ENCODE measurements at regions not wholly inside any gene's neighbourhood (a gene's known extent, or its start where the extent isn't known, plus 50 kb on each side); places are given as distances from the start of the nearest gene placed in this dataset.

- DNase-seq, result no peak
- H3K9me2 ChIP-seq (replicated peaks; ENCODE audit: insufficient read depth, low read length), result no peaks in the 10 kb centered on the region
- peaks cover 5% of the 10 kb centered on the region; the same call in 1 of the 2 replicates for H3K4me1 ChIP-seq (ENCODE audit: low read length)
- H3K27me3 ChIP-seq (replicated peaks; ENCODE audit: insufficient read depth, low read length), result no peaks in the 10 kb centered on the region
- H3K36me3 ChIP-seq (replicated peaks; ENCODE audit: insufficient read depth, low read length), result no peaks in the 10 kb centered on the region
- H3F3A ChIP-seq (ENCODE audit: insufficient read depth, low read length), result no peaks in the 10 kb centered on the region
- H3K9ac ChIP-seq (ENCODE audit: low read length), result no peak overlapping the region
- no peaks in the 10 kb centered on the region for H3K79me2 ChIP-seq (ENCODE audit: low read length)
- no peaks in the 10 kb centered on the region for H3K9me3 ChIP-seq (replicated peaks; ENCODE audit: insufficient read depth, low read length)
- no peaks in the 10 kb centered on the region for H4K20me1 ChIP-seq (ENCODE audit: insufficient read depth, low read length)
- H2AFZ ChIP-seq (ENCODE audit: low read length), result no peak overlapping the region
- H3K27ac ChIP-seq (ENCODE audit: low read length), result no peak overlapping the region
- no peak overlapping the region for H3K4me2 ChIP-seq (ENCODE audit: low read depth, low read length)
- H3K4me3 ChIP-seq (ENCODE audit: low read length), result no peak overlapping the region
- no peak for TF ChIP-seq EZH2phosphoT487 (IDR thresholded peaks at IDR 0.05; ENCODE audit: low read length)
Measured at GRCh38 chr5:39772307-39772706, 347.5 kb upstream of the DAB2 start.

DNA sequence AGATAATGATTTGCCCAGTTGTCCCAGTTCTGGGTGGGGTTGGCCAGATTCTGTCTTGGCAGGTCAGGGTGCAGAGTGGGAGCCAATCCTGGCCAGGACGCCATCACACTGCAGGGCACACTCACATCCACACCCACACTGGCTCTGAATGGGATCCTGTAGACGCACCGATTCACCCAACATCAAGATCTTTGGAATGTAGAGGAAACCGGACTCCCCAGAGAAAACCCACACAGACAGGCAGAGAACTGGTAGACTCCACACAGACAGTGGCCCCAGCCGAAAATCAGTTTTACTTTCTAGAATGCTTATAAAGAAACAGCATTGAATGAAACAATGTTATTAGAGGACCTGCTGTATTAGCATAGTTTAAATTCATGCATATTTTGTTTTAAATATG lies 343.1 kb upstream of the DAB2 start:
- Histone ChIP-seq H3K4me2 (ENCODE audit: low read depth, low read length) (no peak overlapping the region), H3K4me3 (ENCODE audit: low read length) (no peak overlapping the region), H3K4me1 (ENCODE audit: low read length) (no peaks in the 10 kb centered on the region), H3K9me2 (replicated peaks; ENCODE audit: insufficient read depth, low read length) (no peaks in the 10 kb centered on the region), H3K79me2 (ENCODE audit: low read length) (no peaks in the 10 kb centered on the region), H3K9me3 (replicated peaks; ENCODE audit: insufficient read depth, low read length) (no peaks in the 10 kb centered on the region), H4K20me1 (ENCODE audit: insufficient read depth, low read length) (no peaks in the 10 kb centered on the region), H3K9ac (ENCODE audit: low read length) (no peak overlapping the region), H2AFZ (ENCODE audit: low read length) (no peak overlapping the region), H3F3A (ENCODE audit: insufficient read depth, low read length) (no peaks in the 10 kb centered on the region), H3K27me3 (replicated peaks; ENCODE audit: insufficient read depth, low read length) (no peaks in the 10 kb centered on the region), H3K36me3 (replicated peaks; ENCODE audit: insufficient read depth, low read length) (no peaks in the 10 kb centered on the region), H3K27ac (ENCODE audit: low read length) (no peak overlapping the region)
- no peak for TF ChIP-seq EZH2 (optimal IDR thresholded peaks at IDR 0.05; ENCODE audit: low read depth, low read length)
- no peak for TF ChIP-seq CTCF (IDR thresholded peaks at IDR 0.05; ENCODE audit: low read length)
- no peak for TF ChIP-seq EZH2phosphoT487 (IDR thresholded peaks at IDR 0.05; ENCODE audit: low read length)
- no peak for DNase-seq

- H3K9me3 ChIP-seq (replicated peaks; ENCODE audit: insufficient read depth, low read length), result no peaks in the 10 kb centered on the region
- H3K27ac ChIP-seq (ENCODE audit: low read length), result no peak overlapping the region
- peaks cover 6% of the 10 kb centered on the region for H3K4me1 ChIP-seq (ENCODE audit: low read length)
- no peak overlapping the region for H3K4me2 ChIP-seq (ENCODE audit: low read depth, low read length)
- H3K27me3 ChIP-seq (replicated peaks; ENCODE audit: insufficient read depth, low read length), result no peaks in the 10 kb centered on the region
- H3K36me3 ChIP-seq (replicated peaks; ENCODE audit: insufficient read depth, low read length), result no peaks in the 10 kb centered on the region
- no peak overlapping the region for H3K9ac ChIP-seq (ENCODE audit: low read length)
- H3K79me2 ChIP-seq (ENCODE audit: low read length), result no peaks in the 10 kb centered on the region
- no peak overlapping the region for H3K4me3 ChIP-seq (ENCODE audit: low read length)
- no peaks in the 10 kb centered on the region for H4K20me1 ChIP-seq (ENCODE audit: insufficient read depth, low read length)
- TF ChIP-seq EZH2phosphoT487 (IDR thresholded peaks at IDR 0.05; ENCODE audit: low read length) (no peak), CTCF (IDR thresholded peaks at IDR 0.05; ENCODE audit: low read length) (no peak), EZH2 (optimal IDR thresholded peaks at IDR 0.05; ENCODE audit: low read depth, low read length) (no peak)
- H3K9me2 ChIP-seq (replicated peaks; ENCODE audit: insufficient read depth, low read length), result no peaks in the 10 kb centered on the region
- no peak overlapping the region for H2AFZ ChIP-seq (ENCODE audit: low read length)
- no peak for DNase-seq
- no peaks in the 10 kb centered on the region for H3F3A ChIP-seq (ENCODE audit: insufficient read depth, low read length)
Measured at GRCh38 chr5:39765366-39765765, 340.6 kb upstream of the DAB2 start.

DNA sequence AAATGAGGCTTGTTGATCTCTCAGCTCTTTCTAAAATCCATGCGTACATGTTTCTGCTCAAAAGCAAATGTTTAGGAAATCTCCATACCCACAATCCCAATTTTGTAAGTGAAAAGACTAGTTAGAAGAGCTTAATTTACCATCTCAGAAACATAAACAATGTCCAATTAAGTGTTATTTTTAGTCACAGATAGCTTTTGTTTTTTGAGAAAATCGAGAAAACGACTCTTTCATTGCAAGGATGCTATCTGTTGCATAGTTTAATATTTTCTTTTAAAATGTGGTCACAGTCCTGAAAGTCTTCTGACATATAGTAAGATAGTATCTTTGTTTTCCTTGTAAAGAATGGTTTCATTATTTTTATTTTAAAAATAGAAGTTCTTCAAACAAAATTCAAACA lies 338.0 kb upstream of the DAB2 start:
- Histone ChIP-seq H3K4me3 (ENCODE audit: low read length) (no peak overlapping the region), H3K4me2 (ENCODE audit: low read depth, low read length) (no peak overlapping the region), H3K4me1 (ENCODE audit: low read length) (peaks cover 12% of the 10 kb centered on the region), H3K9me3 (replicated peaks; ENCODE audit: insufficient read depth, low read length) (no peaks in the 10 kb centered on the region), H2AFZ (ENCODE audit: low read length) (no peak overlapping the region), H3K9ac (ENCODE audit: low read length) (no peak overlapping the region), H3K27me3 (replicated peaks; ENCODE audit: insufficient read depth, low read length) (no peaks in the 10 kb centered on the region), H3K27ac (ENCODE audit: low read length) (no peak overlapping the region), H3F3A (ENCODE audit: insufficient read depth, low read length) (no peaks in the 10 kb centered on the region), H3K9me2 (replicated peaks; ENCODE audit: insufficient read depth, low read length) (no peaks in the 10 kb centered on the region), H4K20me1 (ENCODE audit: insufficient read depth, low read length) (no peaks in the 10 kb centered on the region), H3K79me2 (ENCODE audit: low read length) (no peaks in the 10 kb centered on the region), H3K36me3 (replicated peaks; ENCODE audit: insufficient read depth, low read length) (no peaks in the 10 kb centered on the region)
- TF ChIP-seq EZH2phosphoT487 (IDR thresholded peaks at IDR 0.05; ENCODE audit: low read length) (no peak), CTCF (IDR thresholded peaks at IDR 0.05; ENCODE audit: low read length) (no peak), EZH2 (optimal IDR thresholded peaks at IDR 0.05; ENCODE audit: low read depth, low read length) (no peak)
- DNase-seq, result no peak

Data from MM.1S (cell line).